Right lobe of liver (tissue), 6 donors: ENCODE measurements at regions not wholly inside any gene's neighbourhood (a gene's known extent, or its start where the extent isn't known, plus 50 kb on each side); places are given as distances from the start of the nearest gene placed in this dataset.

Source experiments
- ATAC-seq, 4 donors: fragments of 200-7000 bp; cut with Tn5 transposase; one replicate each; pipeline ENCODE4 v1.9.1; 2020; ENCODE audit warnings: mild to moderate bottlenecking in 4 of 4, moderate library complexity in 4 of 4
- DNase-seq, 3 donors: peaks; one replicate each; pipeline ENCODE4 v3.0.0-alpha.2; 2020
- H3K27ac ChIP-seq, 3 donors: fragments of 200-600 bp; one replicate each; pipeline ENCODE4 v1.8.0; 2022
- H3K27me3 ChIP-seq, 2 donors: fragments of 200-600 bp; one replicate each; pipeline ENCODE4 v1.8.0; 2022
- H3K36me3 ChIP-seq, 4 donors: fragments of 200-600 bp; sonication (generic) in 1 of 4; one replicate each; pipeline versions ENCODE4 v1.5.1 to v1.8.0; 2017 to 2022; ENCODE audit warnings: control low read depth in 1 of 4
- H3K4me1 ChIP-seq, 4 donors: fragments of 200-600 bp; sonication (generic) in 1 of 4; one replicate each; pipeline versions ENCODE4 v1.5.1 to v1.8.0; 2017 to 2022; ENCODE audit warnings: control low read depth in 1 of 4
- H3K4me3 ChIP-seq, 3 donors: fragments of 200-600 bp; one replicate each; pipeline ENCODE4 v1.8.0; 2022
- H3K9me3 ChIP-seq, 4 donors: fragments of 200-600 bp; sonication (generic) in 1 of 4; one replicate each; pipeline versions ENCODE4 v1.5.1 to v1.8.0; 2017 to 2022; ENCODE audit warnings: control low read depth in 1 of 4
- POLR2A ChIP-seq: fragments of 450-650 bp; IDR thresholded peaks from one replicate; pipeline ENCODE4 v1.6.1; 2017; ENCODE audit warnings: antibody characterized with exemption, mild to moderate bottlenecking
- WGBS: methylation state at CpG from one replicate; pipeline ENCODE4 v1.1.6; 2018; ENCODE audit warnings: low coverage, low lambda C conversion rate; ENCODE audit not compliant: insufficient coverage; ENCODE audit errors: missing lambda C conversion rate; 5-methylcytosine and 5-hydroxymethylcytosine counted together
- intact Hi-C, 2 donors: fragments of 100-400 bp; cut with DNase I; formaldehyde crosslinking; loops; one replicate each; pipeline versions ENCODE4 v1.11.2 to v1.14.1; 2022
- TF ChIP-seq, protein P1 (sequence below), 4 donors: fragments of 200-600 bp in 3 of 4; fragments of 450-650 bp in 1 of 4; IDR thresholded peaks; one replicate each; pipeline versions ENCODE4 v1.5.1 to v1.8.0; 2016 to 2022; ENCODE audit warnings: antibody characterized with exemption in 4 of 4, mild to moderate bottlenecking in 2 of 4
- donor health status: DM: no; HTN: yes; CAD: no.
- donor health status: DM: no; HTN: no; CAD: no.
- donor health status: DM: no; HTN: no; CAD: no.
- donor health status: DM: no; HTN: yes; CAD: no.
- donor health status: DM: no; HTN: yes; CAD: no.

DNA sequence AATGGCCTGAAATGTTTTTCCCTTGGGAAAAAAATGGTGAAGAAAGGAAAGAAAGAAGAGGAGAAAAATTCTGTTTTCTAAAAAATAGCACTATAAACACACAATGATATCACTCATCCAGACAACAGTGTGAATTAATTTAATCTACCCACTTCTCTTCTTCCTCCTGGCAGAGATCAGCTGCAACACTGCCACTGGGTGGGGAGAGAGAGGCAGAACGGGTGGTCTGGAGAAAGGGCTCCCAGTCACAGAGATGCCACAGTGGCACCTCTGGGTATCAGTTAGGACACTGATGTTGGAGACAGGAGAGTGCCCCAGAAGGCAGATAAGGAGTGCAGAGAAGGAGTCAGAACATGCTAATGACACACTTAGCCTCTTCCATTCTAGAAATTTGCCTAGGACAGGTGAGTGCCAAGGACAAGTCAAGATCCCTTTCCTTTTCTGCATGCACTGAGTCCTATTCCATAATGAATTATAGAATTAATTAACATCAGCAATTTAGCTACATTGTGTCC, 168.6 kb downstream of the SUCLA2 start:
- H3K9me3 ChIP-seq: no peaks in the 10 kb centered on the region
- DNase-seq: no peak
- intact Hi-C loops: no loop called here
- no peak overlapping the region for H3K27ac ChIP-seq
- H3K4me3 ChIP-seq: no peak overlapping the region
- TF ChIP-seq, protein P1, sequence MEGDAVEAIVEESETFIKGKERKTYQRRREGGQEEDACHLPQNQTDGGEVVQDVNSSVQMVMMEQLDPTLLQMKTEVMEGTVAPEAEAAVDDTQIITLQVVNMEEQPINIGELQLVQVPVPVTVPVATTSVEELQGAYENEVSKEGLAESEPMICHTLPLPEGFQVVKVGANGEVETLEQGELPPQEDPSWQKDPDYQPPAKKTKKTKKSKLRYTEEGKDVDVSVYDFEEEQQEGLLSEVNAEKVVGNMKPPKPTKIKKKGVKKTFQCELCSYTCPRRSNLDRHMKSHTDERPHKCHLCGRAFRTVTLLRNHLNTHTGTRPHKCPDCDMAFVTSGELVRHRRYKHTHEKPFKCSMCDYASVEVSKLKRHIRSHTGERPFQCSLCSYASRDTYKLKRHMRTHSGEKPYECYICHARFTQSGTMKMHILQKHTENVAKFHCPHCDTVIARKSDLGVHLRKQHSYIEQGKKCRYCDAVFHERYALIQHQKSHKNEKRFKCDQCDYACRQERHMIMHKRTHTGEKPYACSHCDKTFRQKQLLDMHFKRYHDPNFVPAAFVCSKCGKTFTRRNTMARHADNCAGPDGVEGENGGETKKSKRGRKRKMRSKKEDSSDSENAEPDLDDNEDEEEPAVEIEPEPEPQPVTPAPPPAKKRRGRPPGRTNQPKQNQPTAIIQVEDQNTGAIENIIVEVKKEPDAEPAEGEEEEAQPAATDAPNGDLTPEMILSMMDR (IDR thresholded peaks at IDR 0.05): no peak
- no peak for TF ChIP-seq POLR2A
- no peaks in the 10 kb centered on the region for H3K36me3 ChIP-seq
- H3K27me3 ChIP-seq: no peaks in the 10 kb centered on the region
- no peak for ATAC-seq
- 22% methylated on average over 1 of the region's 1 CpG for whole genome bisulfite sequencing
- H3K4me1 ChIP-seq: no peaks in the 10 kb centered on the region

DNA sequence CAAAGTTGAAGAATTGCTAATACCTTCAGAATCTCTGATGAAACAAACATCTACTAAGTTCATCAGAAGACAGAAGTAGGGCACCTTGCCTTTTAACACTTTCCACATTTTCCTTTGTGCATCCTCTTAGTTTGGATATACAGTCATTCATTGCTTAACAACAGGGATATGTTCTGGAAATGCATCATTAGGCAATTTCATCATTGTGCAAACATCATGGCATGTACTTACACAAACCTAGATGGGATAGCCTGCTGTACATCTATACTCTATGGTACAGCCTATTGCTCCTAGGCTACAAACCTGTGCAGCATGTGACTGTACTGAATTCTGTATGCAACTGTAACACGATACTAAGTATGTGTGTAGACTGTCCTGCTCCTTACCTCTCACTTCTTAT, 169.8 kb downstream of the SUCLA2 start:
- Histone ChIP-seq H3K27me3 (no peaks in the 10 kb centered on the region), H3K36me3 (no peaks in the 10 kb centered on the region), H3K4me3 (no peak overlapping the region), H3K4me1 (no peaks in the 10 kb centered on the region), H3K9me3 (no peaks in the 10 kb centered on the region), H3K27ac (no peak overlapping the region)
- DNase-seq (no peak), ATAC-seq (no peak)
- intact Hi-C loops: no loop called here
- TF ChIP-seq, protein P1 (IDR thresholded peaks at IDR 0.05): no peak
- TF ChIP-seq POLR2A: no peak
- WGBS: 88% methylated on average over 1 of the region's 1 CpG

- 73% methylated on average over 1 of the region's 1 CpG for WGBS
- no peak for TF ChIP-seq POLR2A
- TF ChIP-seq, protein P1 (IDR thresholded peaks at IDR 0.05): no peak
- DNase-seq (no peak), ATAC-seq (no peak)
- H3K4me1 ChIP-seq: no peaks in the 10 kb centered on the region
- H3K4me3 ChIP-seq: no peak overlapping the region
- intact Hi-C loops: no loop called here
- H3K36me3 ChIP-seq: no peaks in the 10 kb centered on the region
- no peaks in the 10 kb centered on the region for H3K9me3 ChIP-seq
- no peak overlapping the region for H3K27ac ChIP-seq
- no peaks in the 10 kb centered on the region for H3K27me3 ChIP-seq
Observed at GRCh38 chr13:47829690-47830089, 171.4 kb downstream of the SUCLA2 start.

- no peak overlapping the region for H3K4me3 ChIP-seq
- ATAC-seq: no peak
- TF ChIP-seq, protein P1 (IDR thresholded peaks at IDR 0.05): no peak
- TF ChIP-seq POLR2A: no peak
- 55% methylated on average over 2 of the region's 2 CpGs for WGBS
- no peaks in the 10 kb centered on the region for H3K27me3 ChIP-seq
- H3K4me1 ChIP-seq: no peaks in the 10 kb centered on the region
- no peak for DNase-seq
- H3K36me3 ChIP-seq: no peaks in the 10 kb centered on the region
- no peaks in the 10 kb centered on the region for H3K9me3 ChIP-seq
- no peak overlapping the region for H3K27ac ChIP-seq
- intact Hi-C loops: no loop called here
Observed at GRCh38 chr13:47826471-47826870, 174.6 kb downstream of the SUCLA2 start.

DNA sequence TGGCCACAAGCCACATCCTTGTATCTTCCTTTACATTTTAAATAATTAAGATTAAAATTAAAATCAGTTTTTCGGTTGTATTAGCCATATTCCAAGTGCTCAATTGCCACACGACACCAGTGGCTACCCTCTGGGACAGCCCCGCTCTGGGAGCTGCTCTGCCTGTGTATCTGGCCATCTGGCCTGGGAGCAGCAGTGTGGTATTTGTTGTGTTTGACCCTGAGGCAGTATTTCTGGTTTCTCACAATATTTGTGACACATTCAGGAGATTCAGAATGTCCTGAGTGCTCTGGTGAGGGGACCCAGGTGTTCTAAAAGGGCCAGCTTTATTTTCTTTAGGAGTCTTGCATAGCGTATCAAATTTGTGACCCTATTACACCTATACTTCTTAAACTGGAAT, 179.0 kb downstream of the SUCLA2 start:
- no peak overlapping the region for H3K4me3 ChIP-seq
- intact Hi-C loops: no loop called here
- ATAC-seq: no peak
- H3K4me1 ChIP-seq: no peaks in the 10 kb centered on the region
- TF ChIP-seq, protein P1 (IDR thresholded peaks at IDR 0.05): no peak
- no peak for TF ChIP-seq POLR2A
- H3K36me3 ChIP-seq: no peaks in the 10 kb centered on the region
- H3K27ac ChIP-seq: no peak overlapping the region
- 70% methylated on average over 4 of the region's 4 CpGs for WGBS
- H3K27me3 ChIP-seq: no peaks in the 10 kb centered on the region
- DNase-seq: no peak
- H3K9me3 ChIP-seq: no peaks in the 10 kb centered on the region
